MM.1S (cell line): ENCODE measurements at regions not wholly inside any gene's neighbourhood (a gene's known extent, or its start where the extent isn't known, plus 50 kb on each side); places are given as distances from the start of the nearest gene placed in this dataset.

Experiments
- DNase-seq: peaks from one replicate; pipeline ENCODE4 v3.0.0-alpha.2; 2015
- H2AFZ ChIP-seq: fragments of 300-600 bp; sonication (generic); 2 replicates; pipeline ENCODE4 v1.6.0; 2016; ENCODE audit warnings: antibody characterized with exemption, low read length
- H3F3A ChIP-seq: fragments of 300-600 bp; sonication (generic); 2 replicates; pipeline ENCODE4 v1.6.1; 2016; ENCODE audit warnings: mild to moderate bottlenecking, antibody characterized with exemption, low read length, moderate library complexity, mixed read lengths; ENCODE audit not compliant: insufficient read depth
- H3K27ac ChIP-seq: fragments of 300-600 bp; sonication (generic); 2 replicates; pipeline ENCODE4 v1.5.1; 2016; ENCODE audit warnings: mild to moderate bottlenecking, low read length
- H3K27me3 ChIP-seq: fragments of 300-600 bp; sonication (generic); replicated peaks from 2 replicates; pipeline ENCODE4 v1.6.0; 2016; ENCODE audit warnings: low read length; ENCODE audit not compliant: insufficient read depth
- H3K36me3 ChIP-seq: fragments of 300-600 bp; sonication (generic); replicated peaks from 2 replicates; pipeline ENCODE4 v1.6.1; 2016; ENCODE audit warnings: mild to moderate bottlenecking, low read length, mixed read lengths; ENCODE audit not compliant: insufficient read depth
- H3K4me1 ChIP-seq: fragments of 300-600 bp; sonication (generic); 2 replicates; pipeline ENCODE4 v1.6.1; 2016; ENCODE audit warnings: low read length, mixed read lengths
- H3K4me2 ChIP-seq: fragments of 300-600 bp; sonication (generic); 2 replicates; pipeline ENCODE4 v1.6.0; 2016; ENCODE audit warnings: low read depth, low read length
- H3K4me3 ChIP-seq: fragments of 300-600 bp; sonication (generic); 2 replicates; pipeline ENCODE4 v1.5.1; 2016; ENCODE audit warnings: low read length, mixed read lengths
- H3K79me2 ChIP-seq: fragments of 300-600 bp; sonication (generic); 2 replicates; pipeline ENCODE4 v1.6.1; 2016; ENCODE audit warnings: mixed run types, low read length, mixed read lengths
- H3K9ac ChIP-seq: fragments of 300-600 bp; sonication (generic); 2 replicates; pipeline ENCODE4 v1.6.1; 2016; ENCODE audit warnings: low read length, mixed read lengths
- H3K9me2 ChIP-seq: fragments of 300-600 bp; sonication (generic); replicated peaks from 2 replicates; pipeline ENCODE4 v1.6.1; 2016; ENCODE audit warnings: mild to moderate bottlenecking, low read length, mixed read lengths; ENCODE audit not compliant: insufficient read depth
- H3K9me3 ChIP-seq: fragments of 300-600 bp; sonication (generic); replicated peaks from 2 replicates; pipeline ENCODE4 v1.6.1; 2016; ENCODE audit warnings: mild to moderate bottlenecking, low read length, mixed read lengths; ENCODE audit not compliant: insufficient read depth
- H4K20me1 ChIP-seq: fragments of 300-600 bp; sonication (generic); 2 replicates; pipeline ENCODE4 v1.6.1; 2016; ENCODE audit warnings: mild to moderate bottlenecking, low read length, moderate library complexity, mixed read lengths; ENCODE audit not compliant: insufficient read depth
- EZH2 ChIP-seq: fragments of 300-600 bp; sonication (generic); optimal IDR thresholded peaks from 2 replicates; pipeline ENCODE3; 2017; ENCODE audit warnings: low read depth, mild to moderate bottlenecking, antibody characterized with exemption, low read length, mixed read lengths
- EZH2phosphoT487 ChIP-seq: fragments of 300-600 bp; sonication (generic); IDR thresholded peaks from 2 replicates; pipeline ENCODE4 v1.6.1; 2018; ENCODE audit warnings: antibody characterized with exemption, low read length
- TF ChIP-seq, protein P1 (sequence below): fragments of 300-600 bp; sonication (generic); IDR thresholded peaks from 2 replicates; pipeline ENCODE4 v1.5.1; 2016; ENCODE audit warnings: antibody characterized with exemption, low read length, mixed read lengths

DNA sequence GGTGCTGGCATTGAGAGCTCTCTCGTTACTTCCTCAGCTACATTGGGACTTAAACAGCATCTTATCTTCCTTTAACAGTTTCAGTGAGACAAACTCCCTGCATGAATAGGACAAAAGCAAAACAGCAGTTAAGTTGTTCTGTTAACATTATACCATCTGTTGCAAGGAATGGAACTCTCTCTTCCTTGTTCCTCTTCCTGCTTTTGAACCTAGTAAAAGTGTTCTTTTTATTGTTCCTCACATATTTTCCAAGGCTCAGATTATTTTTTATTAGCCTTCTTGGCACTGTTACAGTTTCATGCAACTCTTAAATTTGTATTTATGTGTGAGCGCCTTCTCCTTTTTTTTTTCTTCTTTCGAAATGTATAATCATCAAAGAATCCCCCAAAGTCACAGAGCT, 202.6 kb upstream of the UFM1 start:
- no peak for DNase-seq
- TF ChIP-seq, protein P1, sequence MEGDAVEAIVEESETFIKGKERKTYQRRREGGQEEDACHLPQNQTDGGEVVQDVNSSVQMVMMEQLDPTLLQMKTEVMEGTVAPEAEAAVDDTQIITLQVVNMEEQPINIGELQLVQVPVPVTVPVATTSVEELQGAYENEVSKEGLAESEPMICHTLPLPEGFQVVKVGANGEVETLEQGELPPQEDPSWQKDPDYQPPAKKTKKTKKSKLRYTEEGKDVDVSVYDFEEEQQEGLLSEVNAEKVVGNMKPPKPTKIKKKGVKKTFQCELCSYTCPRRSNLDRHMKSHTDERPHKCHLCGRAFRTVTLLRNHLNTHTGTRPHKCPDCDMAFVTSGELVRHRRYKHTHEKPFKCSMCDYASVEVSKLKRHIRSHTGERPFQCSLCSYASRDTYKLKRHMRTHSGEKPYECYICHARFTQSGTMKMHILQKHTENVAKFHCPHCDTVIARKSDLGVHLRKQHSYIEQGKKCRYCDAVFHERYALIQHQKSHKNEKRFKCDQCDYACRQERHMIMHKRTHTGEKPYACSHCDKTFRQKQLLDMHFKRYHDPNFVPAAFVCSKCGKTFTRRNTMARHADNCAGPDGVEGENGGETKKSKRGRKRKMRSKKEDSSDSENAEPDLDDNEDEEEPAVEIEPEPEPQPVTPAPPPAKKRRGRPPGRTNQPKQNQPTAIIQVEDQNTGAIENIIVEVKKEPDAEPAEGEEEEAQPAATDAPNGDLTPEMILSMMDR, result no peak
- no peak for TF ChIP-seq EZH2
- TF ChIP-seq EZH2phosphoT487, result no peak
- H2AFZ ChIP-seq, result no peak overlapping the region
- H4K20me1 ChIP-seq, result no peaks in the 10 kb centered on the region
- H3K4me2 ChIP-seq, result no peak overlapping the region
- no peak overlapping the region for H3K9ac ChIP-seq
- no peaks in the 10 kb centered on the region for H3F3A ChIP-seq
- no peaks in the 10 kb centered on the region for H3K36me3 ChIP-seq
- no peaks in the 10 kb centered on the region for H3K27me3 ChIP-seq
- no peaks in the 10 kb centered on the region for H3K4me1 ChIP-seq
- no peak overlapping the region for H3K27ac ChIP-seq
- H3K79me2 ChIP-seq, result no peaks in the 10 kb centered on the region
- no peaks in the 10 kb centered on the region for H3K9me3 ChIP-seq
- no peak overlapping the region for H3K4me3 ChIP-seq
- no peaks in the 10 kb centered on the region for H3K9me2 ChIP-seq

DNA sequence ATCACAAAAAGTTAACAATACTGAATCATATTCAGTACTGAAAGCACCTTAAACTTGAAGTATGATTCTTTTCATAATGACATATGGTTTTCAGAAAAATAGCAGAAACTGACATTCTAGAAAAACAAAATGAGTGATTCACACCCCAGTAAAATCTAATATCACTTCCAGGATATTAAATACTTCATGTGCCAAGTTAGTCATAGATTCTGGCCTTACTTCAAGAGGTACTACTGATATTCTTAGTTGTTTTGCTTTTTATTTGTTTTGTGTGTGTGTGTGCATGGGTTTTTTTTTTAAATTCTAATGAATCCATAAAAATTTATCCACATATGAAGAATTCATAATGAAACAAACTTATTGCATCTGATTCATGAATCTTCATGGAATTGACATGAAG, 207.9 kb upstream of the UFM1 start:
- H3K27ac ChIP-seq, result no peak overlapping the region
- no peaks in the 10 kb centered on the region for H4K20me1 ChIP-seq
- no peaks in the 10 kb centered on the region for H3K79me2 ChIP-seq
- no peak overlapping the region for H3K4me2 ChIP-seq
- TF ChIP-seq EZH2 (no peak), EZH2phosphoT487 (no peak)
- TF ChIP-seq, protein P1, result no peak
- H3K4me3 ChIP-seq, result no peak overlapping the region
- H3K36me3 ChIP-seq, result no peaks in the 10 kb centered on the region
- H3K9me2 ChIP-seq, result no peaks in the 10 kb centered on the region
- H3K9ac ChIP-seq, result no peak overlapping the region
- no peaks in the 10 kb centered on the region for H3F3A ChIP-seq
- no peak overlapping the region for H2AFZ ChIP-seq
- H3K4me1 ChIP-seq, result no peaks in the 10 kb centered on the region
- no peak for DNase-seq
- no peaks in the 10 kb centered on the region for H3K9me3 ChIP-seq
- H3K27me3 ChIP-seq, result no peaks in the 10 kb centered on the region

DNA sequence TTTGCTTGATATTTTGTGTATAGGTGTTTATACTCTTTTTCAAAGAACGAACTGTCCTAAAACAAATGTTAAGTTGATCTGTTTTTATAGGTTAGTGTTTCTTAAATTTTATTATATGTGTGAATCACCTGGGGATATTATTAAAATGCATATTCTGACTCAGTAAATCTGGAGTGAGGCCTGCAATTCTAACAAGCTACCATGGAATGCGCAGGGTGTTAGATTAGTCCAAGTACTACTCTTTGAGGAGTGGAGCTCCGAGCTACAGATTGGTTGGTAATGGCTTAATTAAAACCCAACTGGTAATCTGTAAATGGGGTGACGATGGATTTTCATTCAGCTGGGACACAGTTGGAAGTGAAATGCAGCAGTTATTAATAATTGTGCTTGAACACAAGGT, 214.1 kb upstream of the UFM1 start:
- no peaks in the 10 kb centered on the region for H3F3A ChIP-seq
- no peaks in the 10 kb centered on the region for H3K9me3 ChIP-seq
- no peak overlapping the region for H3K4me2 ChIP-seq
- no peaks in the 10 kb centered on the region for H3K79me2 ChIP-seq
- no peaks in the 10 kb centered on the region for H4K20me1 ChIP-seq
- no peak overlapping the region for H3K4me3 ChIP-seq
- no peaks in the 10 kb centered on the region for H3K4me1 ChIP-seq
- H3K9me2 ChIP-seq, result no peaks in the 10 kb centered on the region
- H2AFZ ChIP-seq, result no peak overlapping the region
- no peaks in the 10 kb centered on the region for H3K36me3 ChIP-seq
- DNase-seq, result no peak
- TF ChIP-seq EZH2 (no peak), EZH2phosphoT487 (no peak)
- TF ChIP-seq, protein P1, result no peak
- H3K9ac ChIP-seq, result no peak overlapping the region
- H3K27ac ChIP-seq, result no peak overlapping the region
- no peaks in the 10 kb centered on the region for H3K27me3 ChIP-seq
